ENCODE measurements at regions not wholly inside any gene's neighbourhood (a gene's known extent, or its start where the extent isn't known, plus 50 kb on each side); places are given as distances from the start of the nearest gene placed in this dataset.

GRCh38 chr14:61891810-61892209 is 129.6 kb downstream of the SNAPC1 start:
- no peak for TF ChIP-seq CTCF (IDR thresholded peaks at IDR 0.05; ENCODE audit: borderline replicate concordance, extremely low read depth, low read length, poor library complexity, severe bottlenecking)
- TF ChIP-seq EZH2 (IDR thresholded peaks at IDR 0.05; ENCODE audit: borderline replicate concordance, low read depth, low read length, severe bottlenecking) = no peak
